Endothelial cell (in vitro differentiated cells): ENCODE measurements at regions not wholly inside any gene's neighbourhood (a gene's known extent, or its start where the extent isn't known, plus 50 kb on each side); places are given as distances from the start of the nearest gene placed in this dataset.

Experiments used
- DNase-seq: peaks from one replicate; pipeline ENCODE4 v3.0.0; 2021; ENCODE audit warnings: low spot score
- H3K27ac Mint-ChIP-seq: one replicate; pipeline ENCODE4 v1.8.0; 2021; ENCODE audit warnings: mixed read lengths, inconsistent platforms; ENCODE audit not compliant: unreplicated experiment
- H3K27me3 Mint-ChIP-seq: one replicate; pipeline ENCODE4 v1.8.0; 2021; ENCODE audit warnings: mild to moderate bottlenecking, moderate library complexity, mixed read lengths, inconsistent platforms; ENCODE audit not compliant: unreplicated experiment
- H3K36me3 Mint-ChIP-seq: one replicate; pipeline ENCODE4 v1.8.0; 2021; ENCODE audit warnings: mild to moderate bottlenecking, low read depth, mixed read lengths, inconsistent platforms; ENCODE audit not compliant: unreplicated experiment
- H3K4me1 Mint-ChIP-seq: one replicate; pipeline ENCODE4 v1.8.0; 2021; ENCODE audit warnings: mild to moderate bottlenecking, mixed read lengths, inconsistent platforms; ENCODE audit not compliant: unreplicated experiment
- H3K4me3 Mint-ChIP-seq: one replicate; pipeline ENCODE4 v1.8.0; 2021; ENCODE audit warnings: mild to moderate bottlenecking, mixed read lengths, inconsistent platforms; ENCODE audit not compliant: unreplicated experiment
- H3K9me3 Mint-ChIP-seq: one replicate; pipeline ENCODE4 v1.8.0; 2021; ENCODE audit warnings: mixed read lengths, inconsistent platforms; ENCODE audit not compliant: unreplicated experiment
- CTCF ChIP-seq: fragments of 200-600 bp; sonication (generic); IDR thresholded peaks from one replicate; pipeline ENCODE4 v1.5.0; 2021; ENCODE audit warnings: antibody characterized with exemption; ENCODE audit not compliant: unreplicated experiment

GRCh38 chr3:168974617-168975403 is 688.7 kb downstream of the MECOM start:
- H3K4me3 Mint-ChIP-seq, result no peak overlapping the region

GRCh38 chr3:168973897-168974296 is 689.6 kb downstream of the MECOM start:
- no peak for DNase-seq
- no peaks in the 10 kb centered on the region for H3K9me3 Mint-ChIP-seq
- no peak overlapping the region for H3K4me3 Mint-ChIP-seq
- no peaks in the 10 kb centered on the region for H3K27me3 Mint-ChIP-seq
- H3K4me1 Mint-ChIP-seq, result no peaks in the 10 kb centered on the region
- TF ChIP-seq CTCF, result no peak
- H3K36me3 Mint-ChIP-seq, result no peaks in the 10 kb centered on the region
- H3K27ac Mint-ChIP-seq, result no peak overlapping the region

More at GRCh38 chr3:168974617-168975403, 688.7 kb downstream of the MECOM start:
- H3K4me1 Mint-ChIP-seq, result no peaks in the 10 kb centered on the region
- H3K9me3 Mint-ChIP-seq, result no peaks in the 10 kb centered on the region
- H3K27me3 Mint-ChIP-seq, result no peaks in the 10 kb centered on the region
- no peaks in the 10 kb centered on the region for H3K36me3 Mint-ChIP-seq
- H3K27ac Mint-ChIP-seq, result no peak overlapping the region
- DNase-seq, result no peak
- no peak for TF ChIP-seq CTCF

GRCh38 chr3:168973206-168973605 is 690.3 kb downstream of the MECOM start:
- Mint-ChIP-seq H3K4me1 (peaks cover 3% of the 10 kb centered on the region), H3K4me3 (no peak overlapping the region), H3K27ac (no peak overlapping the region), H3K36me3 (no peaks in the 10 kb centered on the region), H3K9me3 (no peaks in the 10 kb centered on the region), H3K27me3 (no peaks in the 10 kb centered on the region)
- DNase-seq, result no peak
- no peak for TF ChIP-seq CTCF

- H3K4me1 Mint-ChIP-seq, result peaks cover 3% of the 10 kb centered on the region
- no peaks in the 10 kb centered on the region for H3K36me3 Mint-ChIP-seq
- no peak overlapping the region for H3K27ac Mint-ChIP-seq
- H3K27me3 Mint-ChIP-seq, result no peaks in the 10 kb centered on the region
- H3K9me3 Mint-ChIP-seq, result no peaks in the 10 kb centered on the region
- H3K4me3 Mint-ChIP-seq, result no peak overlapping the region
- no peak for DNase-seq
- no peak for TF ChIP-seq CTCF
Measured at GRCh38 chr3:168968609-168969008, 694.9 kb downstream of the MECOM start.

- no peak for DNase-seq
- Mint-ChIP-seq H3K4me3 (no peak overlapping the region), H3K4me1 (peaks cover 3% of the 10 kb centered on the region), H3K36me3 (no peaks in the 10 kb centered on the region), H3K27ac (no peak overlapping the region), H3K27me3 (no peaks in the 10 kb centered on the region), H3K9me3 (no peaks in the 10 kb centered on the region)
- TF ChIP-seq CTCF, result no peak
Measured at GRCh38 chr3:168964736-168965135, 698.8 kb downstream of the MECOM start.
